Lung (tissue), 11 donors: ENCODE measurements at regions not wholly inside any gene's neighbourhood (a gene's known extent, or its start where the extent isn't known, plus 50 kb on each side); places are given as distances from the start of the nearest gene placed in this dataset.

Experiments used
- ATAC-seq: fragments of 200-7000 bp; cut with Tn5 transposase; one replicate; pipeline ENCODE4 v1.9.1; 2020; ENCODE audit warnings: moderate number of reproducible peaks; ENCODE audit not compliant: insufficient read depth, low FRiP score
- DNase-seq, 3 donors: peaks; one replicate each; pipeline ENCODE4 v3.0.0-alpha.2; 2013 to 2017
- H3K27ac ChIP-seq, 2 donors: one replicate each; pipeline ENCODE4 v1.5.1; 2013; ENCODE audit warnings: mild to moderate bottlenecking in 2 of 2, moderate library complexity in 2 of 2, control low read depth in 1 of 2, inconsistent platforms in 1 of 2, low read depth in 1 of 2, low read length in 1 of 2
- H3K27me3 ChIP-seq, 3 donors: one replicate each; pipeline ENCODE4 v1.5.1; 2013; ENCODE audit warnings: low read length in 2 of 3; ENCODE audit not compliant: control insufficient read depth in 3 of 3, insufficient read depth in 3 of 3
- H3K36me3 ChIP-seq, 4 donors: one replicate each; pipeline ENCODE4 v1.5.1; 2013; ENCODE audit warnings: low read length in 4 of 4, mild to moderate bottlenecking in 1 of 4, moderate library complexity in 1 of 4; ENCODE audit not compliant: control insufficient read depth in 4 of 4, insufficient read depth in 4 of 4
- H3K4me1 ChIP-seq, 5 donors: one replicate each; pipeline ENCODE4 v1.5.1; 2013; ENCODE audit warnings: low read length in 5 of 5, mild to moderate bottlenecking in 2 of 5, moderate library complexity in 1 of 5; ENCODE audit not compliant: control insufficient read depth in 5 of 5, insufficient read depth in 5 of 5
- H3K4me3 ChIP-seq: one replicate; pipeline ENCODE4 v1.5.1; 2013; ENCODE audit warnings: mild to moderate bottlenecking, control low read depth, moderate library complexity
- H3K9ac ChIP-seq, 2 donors: one replicate each; pipeline ENCODE4 v1.5.1; 2013; ENCODE audit warnings: low read length in 2 of 2, control low read depth in 1 of 2; ENCODE audit not compliant: insufficient read depth in 1 of 2
- H3K9me3 ChIP-seq, 4 donors: one replicate each; pipeline ENCODE4 v1.5.1; 2013; ENCODE audit warnings: low read length in 3 of 4, mild to moderate bottlenecking in 1 of 4, moderate library complexity in 1 of 4; ENCODE audit not compliant: control insufficient read depth in 4 of 4, insufficient read depth in 3 of 4
- CTCF ChIP-seq: IDR thresholded peaks from 2 replicates; pipeline ENCODE4 v1.5.1; 2012; ENCODE audit warnings: mild to moderate bottlenecking; ENCODE audit errors: control extremely low read depth, extremely low read depth
- WGBS, 2 donors: extraction: QIAGEN DNeasy Blood & Tissue Kit; methylation state at CpG; one replicate each; pipeline ENCODE4 v1.1.7; 2013; 5-methylcytosine and 5-hydroxymethylcytosine counted together
- donor health status: control.
- donor health status: control.
- donor health status: Bipolar disorder and iron deficiency.
- donor health status: healthy.
- donor health status: DM: yes; HTN: yes; CAD: no.

GRCh38 chr11:20258376-20258895, 98.2 kb upstream of the DBX1 start:
- no peaks in the 10 kb centered on the region for H3K27me3 ChIP-seq
- H3K4me3 ChIP-seq = no peak overlapping the region
- no peaks in the 10 kb centered on the region for H3K9me3 ChIP-seq
- no peak for DNase-seq
- 71 to 76% methylated on average over 6 of the region's 6 CpGs for WGBS, 2 donors
- no peak overlapping the region for H3K27ac ChIP-seq
- no peak for TF ChIP-seq CTCF
- H3K4me1 ChIP-seq = no peaks in the 10 kb centered on the region
- no peak for ATAC-seq
- no peak overlapping the region for H3K9ac ChIP-seq
- no peaks in the 10 kb centered on the region for H3K36me3 ChIP-seq

- no peak for TF ChIP-seq CTCF
- Histone ChIP-seq H3K27ac (no peak overlapping the region), H3K36me3 (no peaks in the 10 kb centered on the region), H3K9ac (no peak overlapping the region), H3K9me3 (no peaks in the 10 kb centered on the region), H3K27me3 (no peaks in the 10 kb centered on the region), H3K4me3 (no peak overlapping the region), H3K4me1 (no peaks in the 10 kb centered on the region)
- ATAC-seq = no peak
- 82 to 86% methylated on average over 1 of the region's 1 CpG for WGBS, 2 donors
- DNase-seq = no peak
Measured at GRCh38 chr11:20256925-20257324, 96.7 kb upstream of the DBX1 start.

- DNase-seq = no peak
- no peaks in the 10 kb centered on the region for H3K36me3 ChIP-seq
- no peak overlapping the region for H3K9ac ChIP-seq
- H3K4me3 ChIP-seq = no peak overlapping the region
- H3K4me1 ChIP-seq = no peaks in the 10 kb centered on the region
- WGBS, 2 donors = 69 to 81% methylated on average over 5 of the region's 5 CpGs
- no peaks in the 10 kb centered on the region for H3K9me3 ChIP-seq
- ATAC-seq = no peak
- no peak for TF ChIP-seq CTCF
- H3K27me3 ChIP-seq = peaks cover 0 to 3% (median 0%) of the 10 kb centered on the region in 3 donors
- no peak overlapping the region for H3K27ac ChIP-seq
Measured at GRCh38 chr11:20253796-20254195, 93.5 kb upstream of the DBX1 start.

GRCh38 chr11:20251496-20251895, 91.2 kb upstream of the DBX1 start:
- no peak overlapping the region for H3K4me3 ChIP-seq

More at GRCh38 chr11:20251496-20251895, 91.2 kb upstream of the DBX1 start:
- DNase-seq (no peak), ATAC-seq (no peak)
- Histone ChIP-seq H3K4me1 (no peaks in the 10 kb centered on the region), H3K27me3 (peaks cover 0 to 10% (median 4%) of the 10 kb centered on the region in 3 donors), H3K27ac (no peak overlapping the region), H3K36me3 (no peaks in the 10 kb centered on the region), H3K9ac (no peak overlapping the region), H3K9me3 (no peaks in the 10 kb centered on the region)
- no peak for TF ChIP-seq CTCF
- WGBS, 2 donors = 68 to 76% methylated on average over 3 of the region's 3 CpGs
